GM21360 (cell line): ENCODE measurements at regions not wholly inside any gene's neighbourhood (a gene's known extent, or its start where the extent isn't known, plus 50 kb on each side); places are given as distances from the start of the nearest gene placed in this dataset.

ENCODE experiments used
- ATAC-seq: cut with Tn5 transposase; IDR thresholded peaks from one replicate; pipeline ENCODE4 v1.9.1; 2021; ENCODE audit warnings: mild to moderate bottlenecking, moderate library complexity; ENCODE audit not compliant: unreplicated experiment

DNA sequence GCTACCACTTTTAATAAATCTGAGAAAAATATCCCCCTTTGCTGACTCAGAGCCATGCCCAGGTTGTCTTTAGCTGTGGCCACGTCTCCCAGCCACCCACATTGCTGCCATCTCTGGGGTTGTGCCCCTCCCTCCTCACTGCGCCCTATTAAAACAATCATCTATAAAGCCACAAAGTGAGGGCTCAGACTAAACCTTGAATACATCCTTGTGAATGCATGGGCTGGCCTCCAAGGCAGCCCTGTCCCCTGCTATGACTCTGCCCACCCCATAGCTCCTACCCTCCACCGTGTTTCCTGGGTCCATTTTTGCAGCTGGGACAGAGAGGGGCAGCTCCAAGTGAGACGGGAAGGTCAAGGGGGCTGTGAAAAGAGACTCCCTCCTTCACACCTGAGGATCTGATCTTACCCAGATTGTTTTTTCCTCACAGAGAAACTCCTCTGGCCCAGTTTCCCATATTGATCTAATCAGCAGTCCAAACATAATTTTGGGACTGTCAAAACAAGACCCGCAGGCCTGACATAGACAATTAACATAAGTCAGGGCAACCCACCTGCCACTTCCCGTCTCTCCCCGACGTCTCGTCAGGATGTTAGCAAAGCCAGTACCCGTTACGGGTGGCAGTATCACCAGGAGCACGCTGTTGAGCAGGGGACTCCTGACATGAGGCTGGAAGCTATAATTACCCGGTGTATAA is 199.0 kb downstream of the KATNAL1 start:
- ATAC-seq: no peak

- no peak for ATAC-seq
These were observed 199.7 kb downstream of the KATNAL1 start for GRCh38 chr13:30107521-30108136.

DNA sequence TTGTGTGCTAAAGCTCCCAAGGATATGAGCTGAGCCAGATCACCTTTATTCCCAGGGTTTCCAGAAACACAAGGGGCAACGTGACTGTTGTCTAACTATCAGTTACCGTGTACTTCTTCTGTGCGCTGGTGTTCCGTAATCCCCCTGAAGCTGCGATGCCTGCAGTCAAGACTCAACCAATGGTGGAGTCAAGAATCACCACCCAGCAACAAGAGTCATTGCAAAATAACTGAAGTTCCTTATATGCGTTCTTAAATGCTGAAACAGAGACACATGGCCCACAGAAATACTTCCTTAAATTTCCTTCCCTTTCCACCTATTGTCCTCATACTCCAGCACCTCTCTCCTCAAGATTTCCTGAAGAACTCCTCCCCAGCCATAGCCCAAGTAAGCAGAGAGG is 200.2 kb downstream of the KATNAL1 start:
- no peak for ATAC-seq

- ATAC-seq: no peak
These were observed 202.0 kb downstream of the KATNAL1 start for GRCh38 chr13:30105381-30105780.

- no peak for ATAC-seq
These were observed 204.1 kb downstream of the KATNAL1 start for GRCh38 chr13:30103161-30103840.

DNA sequence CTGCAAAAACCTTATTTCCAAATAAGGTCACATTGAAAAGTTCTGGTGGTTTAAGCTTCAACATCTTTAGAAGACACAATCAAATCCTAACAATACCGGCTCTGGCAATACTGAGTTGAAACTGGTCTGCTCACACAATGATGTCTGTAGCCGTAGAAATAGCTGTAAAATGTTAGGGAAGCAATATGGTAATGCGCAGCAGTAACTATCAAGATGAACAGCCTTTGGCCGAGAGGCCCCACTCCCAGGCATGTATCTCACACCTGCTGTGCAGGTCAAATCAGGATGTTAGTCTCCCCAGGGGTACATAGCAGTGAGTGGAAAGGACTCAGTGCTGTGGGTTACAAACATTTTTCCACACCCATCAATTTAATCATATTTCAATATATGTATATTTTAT is 207.1 kb downstream of the KATNAL1 start:
- ATAC-seq: no peak

GRCh38 chr13:30097701-30098100 is 209.7 kb downstream of the KATNAL1 start:
- ATAC-seq: no peak

DNA sequence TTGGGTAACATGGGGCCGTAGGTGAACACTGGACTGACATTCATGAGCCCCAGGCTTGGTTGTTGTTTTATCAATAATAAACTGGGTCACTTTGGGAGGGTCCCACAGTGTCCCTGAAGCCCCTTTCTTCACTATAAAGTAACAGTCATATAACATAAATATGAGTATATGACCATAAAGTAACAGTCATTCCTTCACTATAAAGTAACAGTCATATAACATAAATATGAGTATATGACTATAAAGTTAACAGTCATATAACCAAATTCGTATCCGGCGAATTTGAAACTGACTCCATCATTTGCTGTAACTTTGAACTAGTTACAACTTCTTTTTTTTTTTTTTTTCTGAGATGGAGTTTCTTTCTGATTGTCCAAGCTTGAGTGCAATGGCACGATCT is 210.3 kb downstream of the KATNAL1 start:
- no peak for ATAC-seq

GRCh38 chr13:30094015-30094414 is 213.3 kb downstream of the KATNAL1 start:
- no peak for ATAC-seq

DNA sequence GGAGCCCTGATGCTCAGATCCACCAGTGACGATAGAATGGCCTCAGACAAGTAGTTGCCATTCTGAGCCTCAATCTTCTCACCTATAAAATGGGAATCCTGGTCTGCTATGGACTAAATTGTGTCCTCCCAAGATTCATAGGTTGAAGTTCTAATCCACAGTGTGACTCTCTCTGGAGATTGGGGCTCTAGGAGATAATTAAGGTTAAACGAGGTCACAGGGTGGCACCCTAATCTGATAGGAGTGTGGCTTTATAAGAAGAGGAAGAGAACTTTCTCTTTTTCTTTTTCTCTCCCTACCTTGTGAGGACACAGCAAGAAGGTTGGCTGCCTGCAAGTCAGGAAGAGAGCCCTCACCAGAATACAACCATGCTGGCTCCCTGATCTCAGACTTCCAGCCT is 214.1 kb downstream of the KATNAL1 start:
- no peak for ATAC-seq

- no peak for ATAC-seq
These were observed 215.7 kb downstream of the KATNAL1 start for GRCh38 chr13:30091691-30092090.

DNA sequence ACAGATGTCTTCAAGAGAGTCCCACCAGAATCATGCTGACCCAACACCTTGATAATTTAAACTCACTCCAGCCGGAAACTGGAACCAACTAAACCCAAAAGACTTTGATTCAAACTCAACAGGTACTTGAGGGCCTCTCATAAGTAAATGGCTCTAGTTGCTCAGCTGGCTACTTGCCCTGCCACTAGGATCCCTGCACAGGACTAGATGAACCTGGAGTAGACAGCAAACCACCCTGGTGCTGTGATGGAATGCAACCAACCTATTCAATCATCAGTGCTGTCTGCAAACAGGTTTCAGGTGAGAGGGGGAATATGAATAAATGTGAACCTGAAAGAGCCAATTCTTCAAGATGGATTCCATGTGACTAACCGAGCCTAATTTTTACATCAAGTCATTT is 216.3 kb downstream of the KATNAL1 start:
- no peak for ATAC-seq

DNA sequence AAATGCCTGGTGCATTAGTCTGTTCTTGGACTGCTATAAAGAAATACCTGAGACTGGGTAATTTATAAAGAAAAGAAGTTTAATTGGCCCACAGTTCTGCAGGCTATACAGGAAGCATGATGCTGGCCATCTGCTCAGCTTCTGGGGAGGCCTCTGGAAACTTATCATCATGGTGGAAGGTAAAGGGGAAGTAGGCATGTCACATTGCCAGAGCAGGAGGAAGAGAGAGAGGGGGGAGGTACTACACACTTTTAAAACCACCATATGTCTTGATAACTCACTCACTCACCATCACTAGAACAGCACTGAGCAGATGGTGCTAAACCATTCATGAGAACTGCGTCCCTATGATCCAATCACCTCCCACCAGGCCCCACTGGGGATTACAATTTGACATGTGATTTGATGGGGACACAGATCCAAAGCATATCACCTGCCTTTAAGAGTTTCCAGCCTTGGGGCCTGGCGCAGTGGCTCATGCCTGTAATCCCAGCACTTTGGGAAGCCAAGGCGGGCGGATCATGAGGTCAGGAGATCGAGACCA is 219.0 kb downstream of the KATNAL1 start:
- ATAC-seq: no peak

GRCh38 chr13:30085087-30085486 is 222.3 kb downstream of the KATNAL1 start:
- ATAC-seq: no peak

- no peak for ATAC-seq
These were observed 225.0 kb downstream of the KATNAL1 start for GRCh38 chr13:30082391-30082790.

GRCh38 chr13:30081331-30081730 is 226.0 kb downstream of the KATNAL1 start:
- no peak for ATAC-seq

GRCh38 chr13:30079501-30079900 is 227.8 kb downstream of the KATNAL1 start:
- no peak for ATAC-seq

DNA sequence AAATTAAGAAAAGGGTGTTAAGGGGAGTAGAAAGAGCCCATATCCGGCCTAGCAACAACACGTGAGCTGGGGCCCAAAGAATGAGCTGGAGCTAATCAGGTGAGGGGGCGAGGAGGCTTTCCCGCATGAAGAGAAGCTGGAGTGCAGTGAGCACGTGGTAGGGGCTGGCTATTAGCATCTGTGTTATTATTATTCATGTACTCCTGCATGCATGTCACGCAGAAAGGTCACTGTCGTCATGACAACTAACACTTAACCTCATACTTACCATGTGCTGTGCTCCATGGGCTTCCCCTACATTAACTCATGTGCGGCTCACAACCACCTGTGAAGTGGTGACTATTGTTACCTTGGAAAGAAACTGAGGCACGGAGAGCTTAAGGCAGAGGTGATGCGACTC is 227.6 kb upstream of the UBL3 start:
- ATAC-seq: no peak

DNA sequence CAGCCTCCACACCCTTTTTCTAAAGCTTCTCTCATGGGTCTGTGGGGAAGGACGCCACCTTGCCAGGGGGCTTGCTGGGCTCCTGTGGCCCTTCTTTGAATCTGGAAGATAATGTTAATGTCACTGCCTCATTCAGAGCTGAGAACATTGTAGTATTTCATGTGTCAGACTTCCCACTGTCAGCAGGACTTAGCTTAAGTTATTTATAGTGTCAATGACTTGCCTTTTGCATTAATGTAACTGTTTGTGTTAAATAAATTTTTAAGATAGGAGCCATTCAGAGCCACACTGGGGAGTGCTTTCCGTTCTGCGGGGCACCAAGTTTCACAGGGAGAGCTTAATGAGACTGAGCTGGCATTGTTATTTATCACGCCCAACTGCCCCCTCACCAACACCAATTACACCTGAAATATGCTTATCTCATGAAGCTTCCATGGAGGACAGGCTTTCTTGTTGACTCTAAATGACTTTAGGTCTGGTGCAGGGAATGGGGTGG is 226.9 kb upstream of the UBL3 start:
- ATAC-seq: no peak

DNA sequence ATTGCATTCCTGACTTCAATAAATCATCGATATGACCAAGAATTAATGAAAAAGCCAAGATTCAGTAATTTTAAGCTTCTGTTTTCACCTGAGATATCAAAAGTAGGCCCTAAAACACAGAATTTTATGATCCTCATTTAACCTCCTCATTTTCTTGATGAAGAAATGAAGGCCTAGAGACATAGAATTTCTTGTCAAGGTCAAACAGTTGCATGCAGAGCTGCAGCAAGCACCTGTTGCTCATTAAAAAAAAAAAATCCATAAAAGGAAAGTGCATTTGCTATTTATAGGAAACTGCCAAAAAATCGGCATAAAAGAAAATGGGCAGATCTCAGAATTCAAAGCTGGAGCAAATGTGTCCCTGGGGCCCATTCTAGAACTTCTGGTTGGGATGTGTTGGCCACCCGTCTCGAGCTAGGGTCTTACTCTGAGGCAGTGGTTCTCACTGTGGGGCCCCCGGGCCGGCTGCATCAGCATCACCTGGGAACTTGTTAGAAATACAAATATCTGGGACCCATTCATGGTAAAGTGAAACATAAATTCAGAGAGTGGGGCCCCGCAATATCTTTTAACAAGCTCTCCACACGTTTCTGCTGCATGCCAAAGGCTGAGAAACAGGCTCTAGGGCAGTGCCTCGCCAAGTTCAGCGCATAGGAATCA is 224.7 kb upstream of the UBL3 start:
- ATAC-seq: no peak

DNA sequence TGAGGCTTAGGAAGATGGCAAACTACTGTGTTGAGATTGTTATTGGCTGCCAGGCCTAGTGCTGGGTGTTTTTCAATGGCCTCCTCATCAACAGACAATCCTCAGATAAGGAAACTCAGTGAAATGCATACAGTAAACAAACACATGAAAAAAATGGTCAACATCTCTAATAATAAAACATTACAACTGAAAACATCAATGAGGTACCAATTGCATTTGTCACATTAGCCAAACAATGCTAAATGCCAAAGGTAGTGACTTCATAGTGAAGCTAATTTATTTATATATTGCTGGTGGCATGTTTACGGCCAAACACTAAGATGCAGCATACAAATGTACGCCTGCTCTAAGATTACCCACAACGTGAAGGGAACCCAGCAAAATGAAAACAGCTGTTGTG is 224.0 kb upstream of the UBL3 start:
- ATAC-seq: no peak
